ENCODE measurements at regions not wholly inside any gene's neighbourhood (a gene's known extent, or its start where the extent isn't known, plus 50 kb on each side); places are given as distances from the start of the nearest gene placed in this dataset.
"Not testable (repeated sequence)": the region's sequence is repeated elsewhere in the genome, so short reads cannot be mapped to it uniquely, and the experiment has no call there.

DNA sequence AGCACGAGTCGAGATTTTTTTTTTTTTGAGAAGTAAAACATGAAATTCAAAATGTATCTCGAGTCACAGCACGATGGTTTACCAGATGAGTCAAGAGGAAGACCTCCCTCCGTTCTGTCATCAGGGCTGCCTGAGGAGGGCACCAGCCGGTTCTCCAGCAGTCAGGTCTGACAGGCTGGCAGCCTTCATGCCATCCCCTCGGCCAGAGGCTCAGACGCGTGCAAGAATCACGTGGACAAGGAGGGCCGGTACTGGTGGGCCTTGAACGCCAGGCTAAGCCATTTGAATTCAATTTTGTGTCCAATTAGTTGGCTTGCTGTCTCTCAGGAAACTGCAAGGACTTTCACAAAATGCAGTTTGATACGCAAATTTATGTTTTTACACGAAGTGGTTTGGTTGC is 1412.2 kb downstream of the BRD1 start:
- no peak for TF ChIP-seq EZH2phosphoT487 (IDR thresholded peaks at IDR 0.05; ENCODE audit: borderline replicate concordance, low read length)
- TF ChIP-seq EZH2 (IDR thresholded peaks at IDR 0.05; ENCODE audit: low read length, unreplicated experiment) = no peak
- TF ChIP-seq, protein P1, sequence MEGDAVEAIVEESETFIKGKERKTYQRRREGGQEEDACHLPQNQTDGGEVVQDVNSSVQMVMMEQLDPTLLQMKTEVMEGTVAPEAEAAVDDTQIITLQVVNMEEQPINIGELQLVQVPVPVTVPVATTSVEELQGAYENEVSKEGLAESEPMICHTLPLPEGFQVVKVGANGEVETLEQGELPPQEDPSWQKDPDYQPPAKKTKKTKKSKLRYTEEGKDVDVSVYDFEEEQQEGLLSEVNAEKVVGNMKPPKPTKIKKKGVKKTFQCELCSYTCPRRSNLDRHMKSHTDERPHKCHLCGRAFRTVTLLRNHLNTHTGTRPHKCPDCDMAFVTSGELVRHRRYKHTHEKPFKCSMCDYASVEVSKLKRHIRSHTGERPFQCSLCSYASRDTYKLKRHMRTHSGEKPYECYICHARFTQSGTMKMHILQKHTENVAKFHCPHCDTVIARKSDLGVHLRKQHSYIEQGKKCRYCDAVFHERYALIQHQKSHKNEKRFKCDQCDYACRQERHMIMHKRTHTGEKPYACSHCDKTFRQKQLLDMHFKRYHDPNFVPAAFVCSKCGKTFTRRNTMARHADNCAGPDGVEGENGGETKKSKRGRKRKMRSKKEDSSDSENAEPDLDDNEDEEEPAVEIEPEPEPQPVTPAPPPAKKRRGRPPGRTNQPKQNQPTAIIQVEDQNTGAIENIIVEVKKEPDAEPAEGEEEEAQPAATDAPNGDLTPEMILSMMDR (conservative IDR thresholded peaks at IDR 0.05; ENCODE audit: low read depth, low read length) = no peak
- POLR2A ChIA-PET (ENCODE audit: unreplicated experiment) = no interaction called here
- Histone ChIP-seq H3K4me3 (ENCODE audit: low read length) (no peak overlapping the region), H2AFZ (ENCODE audit: low read length) (no peak overlapping the region), H3K9me2 (replicated peaks; ENCODE audit: low read length) (no peaks in the 10 kb centered on the region), H3K4me2 (ENCODE audit: low read length) (no peak overlapping the region), H3K79me2 (ENCODE audit: low read length) (no peaks in the 10 kb centered on the region), H4K20me1 (ENCODE audit: low read length) (no peaks in the 10 kb centered on the region), H3K9me3 (ENCODE audit: low read length) (no peaks in the 10 kb centered on the region), H3K27me3 (ENCODE audit: low read length) (no peaks in the 10 kb centered on the region), H3K36me3 (ENCODE audit: low read depth, low read length) (no peaks in the 10 kb centered on the region), H3K4me1 (ENCODE audit: insufficient read depth, low read length) (no peaks in the 10 kb centered on the region), H3K9ac (ENCODE audit: low read length) (no peak overlapping the region), H3F3A (ENCODE audit: low read length, unreplicated experiment) (no peaks in the 10 kb centered on the region), H3K27ac (ENCODE audit: low read length) (no peak overlapping the region)
- DNase-seq (no peak), ATAC-seq (no peak)
- BruUV-seq (replicated peaks) = no TSS peak
- intact Hi-C loops (cut with micrococcal nuclease) = no loop called here
- CTCF ChIA-PET = no interaction called here

DNA sequence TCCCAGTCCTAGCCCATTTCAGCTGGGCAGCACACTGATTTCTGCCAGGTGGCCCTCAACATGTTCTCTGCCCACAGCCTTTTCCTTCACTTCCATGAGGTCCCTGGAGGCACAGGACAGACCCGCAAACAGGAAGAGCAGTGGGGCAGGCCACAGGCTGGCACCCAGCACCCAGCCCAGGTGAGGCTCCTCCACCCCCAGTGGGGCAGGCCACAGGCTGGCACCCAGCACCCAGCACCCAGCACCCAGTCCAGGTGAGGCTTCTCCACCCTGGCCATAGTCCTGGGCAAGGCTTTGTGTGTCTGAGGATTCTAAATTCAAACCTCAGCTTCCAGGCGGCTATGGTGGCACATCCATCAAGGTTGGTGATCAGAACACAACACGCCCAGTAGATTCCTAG is 1413.0 kb downstream of the BRD1 start:
- intact Hi-C loops (cut with micrococcal nuclease) = no loop called here
- Histone ChIP-seq H3K9me3 (ENCODE audit: low read length) (no peaks in the 10 kb centered on the region), H3K79me2 (ENCODE audit: low read length) (no peaks in the 10 kb centered on the region), H4K20me1 (ENCODE audit: low read length) (no peaks in the 10 kb centered on the region), H3K27ac (ENCODE audit: low read length) (no peak overlapping the region), H3K27me3 (ENCODE audit: low read length) (no peaks in the 10 kb centered on the region), H2AFZ (ENCODE audit: low read length) (no peak overlapping the region), H3K36me3 (ENCODE audit: low read depth, low read length) (no peaks in the 10 kb centered on the region), H3K4me1 (ENCODE audit: insufficient read depth, low read length) (no peaks in the 10 kb centered on the region), H3K4me3 (ENCODE audit: low read length) (no peak overlapping the region), H3K9me2 (replicated peaks; ENCODE audit: low read length) (no peaks in the 10 kb centered on the region), H3F3A (ENCODE audit: low read length, unreplicated experiment) (no peaks in the 10 kb centered on the region), H3K9ac (ENCODE audit: low read length) (no peak overlapping the region), H3K4me2 (ENCODE audit: low read length) (no peak overlapping the region)
- CTCF ChIA-PET = no interaction called here
- ATAC-seq = no peak
- BruUV-seq (replicated peaks) = no TSS peak
- TF ChIP-seq, protein P1 (conservative IDR thresholded peaks at IDR 0.05; ENCODE audit: low read depth, low read length) = no peak
- TF ChIP-seq EZH2 (IDR thresholded peaks at IDR 0.05; ENCODE audit: low read length, unreplicated experiment) (no peak), EZH2phosphoT487 (IDR thresholded peaks at IDR 0.05; ENCODE audit: borderline replicate concordance, low read length) (no peak)
- POLR2A ChIA-PET (ENCODE audit: unreplicated experiment) = no interaction called here
- DNase-seq = no peak

DNA sequence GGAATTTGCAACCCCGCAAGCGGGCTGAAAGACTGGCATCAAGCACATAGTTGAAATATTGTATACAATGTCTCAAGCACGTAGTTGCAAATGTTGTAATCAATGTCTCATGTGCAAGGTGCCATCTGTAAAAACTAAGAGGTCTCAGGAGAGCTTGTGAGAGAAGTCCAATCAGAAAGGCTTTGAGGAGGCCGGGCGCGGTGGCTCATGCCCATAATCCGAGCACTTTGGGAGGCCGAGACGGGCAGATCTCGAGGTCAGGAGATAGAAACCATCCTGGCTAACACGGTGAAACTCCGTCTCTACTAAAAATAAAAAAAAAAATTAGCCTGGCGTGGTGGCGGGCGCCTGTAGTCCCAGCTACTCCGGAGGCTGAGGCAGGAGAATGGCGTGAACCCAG is 1414.7 kb downstream of the BRD1 start:
- POLR2A ChIA-PET (ENCODE audit: unreplicated experiment); H3K9me2 ChIP-seq (replicated peaks; ENCODE audit: low read length); H3K4me2 ChIP-seq (ENCODE audit: low read length); H3K36me3 ChIP-seq (ENCODE audit: low read depth, low read length); H3F3A ChIP-seq (ENCODE audit: low read length, unreplicated experiment); DNase-seq; intact Hi-C loops (cut with micrococcal nuclease); BruUV-seq (replicated peaks); H3K4me3 ChIP-seq (ENCODE audit: low read length); H3K4me1 ChIP-seq (ENCODE audit: insufficient read depth, low read length); H2AFZ ChIP-seq (ENCODE audit: low read length); ATAC-seq; H3K27ac ChIP-seq (ENCODE audit: low read length); H3K27me3 ChIP-seq (ENCODE audit: low read length); H3K79me2 ChIP-seq (ENCODE audit: low read length); H3K9ac ChIP-seq (ENCODE audit: low read length); H4K20me1 ChIP-seq (ENCODE audit: low read length); CTCF ChIA-PET; H3K9me3 ChIP-seq (ENCODE audit: low read length): not testable (repeated sequence)

Data from PC-3 (cell line).